ENCODE measurements at regions not wholly inside any gene's neighbourhood (a gene's known extent, or its start where the extent isn't known, plus 50 kb on each side); places are given as distances from the start of the nearest gene placed in this dataset.

GRCh38 chr13:63381078-63381859, 1965.6 kb upstream of the PCDH20 start (continued):
- TF ChIP-seq ZNF114 (CRISPR knock-in tag; IDR thresholded peaks at IDR 0.05): no peak

- H3K27me3 ChIP-seq (ENCODE audit: insufficient read depth): no peaks in the 10 kb centered on the region
- Mint-ChIP-seq H3K27me3 (ENCODE audit: insufficient read depth, low read depth, poor library complexity) (peaks cover 4% of the 10 kb centered on the region), H3K4me3 (no peak overlapping the region), H3K27ac (no peak overlapping the region), H3K36me3 (ENCODE audit: low read depth) (peaks cover 9% of the 10 kb centered on the region; the same call in 1 of the 3 replicates), H3K9me3 (peaks cover 10% of the 10 kb centered on the region), H3K4me1 (no peaks in the 10 kb centered on the region)
- no peak overlapping the region for H3K27ac ChIP-seq (ENCODE audit: low read depth)
- no peak overlapping the region for H2AFZ ChIP-seq
- no peak overlapping the region for H3K4me2 ChIP-seq
- DNase-seq (ENCODE audit: low spot score) (no peak), ATAC-seq (no peak)
- no peak overlapping the region for H3K4me3 ChIP-seq
- no peaks in the 10 kb centered on the region for H3K36me3 ChIP-seq (ENCODE audit: insufficient read depth)
- TF ChIP-seq ETS1 (IDR thresholded peaks at IDR 0.05) (no peak), JUNB (IDR thresholded peaks at IDR 0.05; ENCODE audit: unreplicated experiment) (no peak), STAT1 (IDR thresholded peaks at IDR 0.05; ENCODE audit: unreplicated experiment) (no peak), REST (IDR thresholded peaks at IDR 0.05; ENCODE audit: unreplicated experiment) (no peak), POLR2AphosphoS5 (IDR thresholded peaks at IDR 0.05; ENCODE audit: low read depth) (no peak), CREB1 (CRISPR knock-in tag; IDR thresholded peaks at IDR 0.05; ENCODE audit: low read depth) (no peak), CTCF (conservative IDR thresholded peaks at IDR 0.05; ENCODE audit: low read depth in 2 of 2) (no peak), NANOG (IDR thresholded peaks at IDR 0.05; ENCODE audit: borderline replicate concordance) (no peak), ZNF114 (CRISPR knock-in tag; IDR thresholded peaks at IDR 0.05) (no peak), EZH2 (IDR thresholded peaks at IDR 0.05; ENCODE audit: low read depth, unreplicated experiment) (no peak), ZNF462 (CRISPR knock-in tag; IDR thresholded peaks at IDR 0.05) (no peak), EZH2phosphoT487 (IDR thresholded peaks at IDR 0.05; ENCODE audit: unreplicated experiment) (no peak), ZNF331 (CRISPR knock-in tag; IDR thresholded peaks at IDR 0.05; ENCODE audit: low read depth) (no peak)
- H3F3A ChIP-seq (replicated peaks; ENCODE audit: low read depth): no peaks in the 10 kb centered on the region
- no peaks in the 10 kb centered on the region for H3K4me1 ChIP-seq (ENCODE audit: insufficient read depth)
- H3K9me2 ChIP-seq (ENCODE audit: insufficient read depth): no peaks in the 10 kb centered on the region
- no peaks in the 10 kb centered on the region for H4K20me1 ChIP-seq (replicated peaks; ENCODE audit: insufficient read depth)
- no peaks in the 10 kb centered on the region for H3K79me2 ChIP-seq (replicated peaks; ENCODE audit: insufficient read depth)
These were observed 1962.3 kb upstream of the PCDH20 start for GRCh38 chr13:63377986-63378385.

Data from GM23338 (cell line).